SK-N-SH treated with all-trans-retinoic acid at 6 μM for 48 hours (cell line): ENCODE measurements at regions not wholly inside any gene's neighbourhood (a gene's known extent, or its start where the extent isn't known, plus 50 kb on each side); places are given as distances from the start of the nearest gene placed in this dataset.

Source experiments
- ATAC-seq: fragments of 200-7000 bp; cut with Tn5 transposase; 3 replicates; pipeline ENCODE4 v1.9.1; 2020; ENCODE audit warnings: mild to moderate bottlenecking, moderate library complexity
- ARNTL ChIP-seq: fragments of 450-650 bp; formaldehyde crosslinking; IDR thresholded peaks from 2 replicates; pipeline ENCODE4 v1.5.0; 2020; ENCODE audit warnings: low read depth, mild to moderate bottlenecking, moderate library complexity, borderline replicate concordance
- BACH2 ChIP-seq: fragments of 250-450 bp; sonication (Bioruptor Pico); IDR thresholded peaks from 2 replicates; pipeline ENCODE4 v1.9.0; 2021; ENCODE audit warnings: mild to moderate bottlenecking, borderline replicate concordance
- CSDC2 ChIP-seq: fragments of 250-450 bp; sonication (Bioruptor Pico); IDR thresholded peaks from 2 replicates; pipeline ENCODE4 v1.5.0; 2020; ENCODE audit warnings: mild to moderate bottlenecking, moderate library complexity
- ESRRG ChIP-seq: fragments of 250-450 bp; sonication (Bioruptor Pico); IDR thresholded peaks from 2 replicates; pipeline ENCODE4 v1.6.1; 2021; ENCODE audit warnings: mild to moderate bottlenecking
- GLIS3 ChIP-seq: fragments of 250-450 bp; sonication (Bioruptor Pico); IDR thresholded peaks from 2 replicates; pipeline ENCODE4 v1.5.0; 2020; ENCODE audit warnings: mild to moderate bottlenecking, moderate library complexity
- OSR1 ChIP-seq: fragments of 250-450 bp; sonication (Bioruptor Pico); IDR thresholded peaks from 2 replicates; pipeline ENCODE4 v1.8.0; 2022; ENCODE audit warnings: moderate library complexity, mild to moderate bottlenecking, inconsistent platforms
- PPARA ChIP-seq: fragments of 250-450 bp; sonication (Bioruptor Pico); IDR thresholded peaks from 2 replicates; pipeline ENCODE4 v1.5.0; 2020; ENCODE audit warnings: mild to moderate bottlenecking, borderline replicate concordance
- RARB ChIP-seq: fragments of 250-450 bp; sonication (Bioruptor Pico); IDR thresholded peaks from 2 replicates; pipeline ENCODE4 v1.8.0; 2021; ENCODE audit warnings: mild to moderate bottlenecking, moderate library complexity
- SNAI2 ChIP-seq: fragments of 250-450 bp; sonication (Bioruptor Pico); IDR thresholded peaks from 2 replicates; pipeline ENCODE4 v1.5.0; 2020; ENCODE audit warnings: mild to moderate bottlenecking, moderate library complexity
- TCF4 ChIP-seq: fragments of 250-450 bp; sonication (Bioruptor Pico); IDR thresholded peaks from 2 replicates; pipeline ENCODE4 v1.8.0; 2021; ENCODE audit warnings: mild to moderate bottlenecking, moderate library complexity, borderline replicate concordance
- TOX ChIP-seq: fragments of 250-450 bp; sonication (Bioruptor Pico); IDR thresholded peaks from 2 replicates; pipeline ENCODE4 v1.8.0; 2021; ENCODE audit warnings: mild to moderate bottlenecking, moderate library complexity, borderline replicate concordance
- ZC3H10 ChIP-seq: fragments of 250-450 bp; sonication (Bioruptor Pico); IDR thresholded peaks from 2 replicates; pipeline ENCODE4 v1.5.1; 2021; ENCODE audit warnings: mild to moderate bottlenecking, moderate library complexity
- ZFP3 ChIP-seq: fragments of 250-450 bp; sonication (Bioruptor Pico); IDR thresholded peaks from 2 replicates; pipeline ENCODE4 v1.5.0; 2020; ENCODE audit warnings: mild to moderate bottlenecking, moderate library complexity
- ZNF565 ChIP-seq: fragments of 450-650 bp; formaldehyde crosslinking; conservative IDR thresholded peaks from 2 replicates; pipeline ENCODE4 v1.5.0; 2020; ENCODE audit warnings: low read depth, mild to moderate bottlenecking, moderate library complexity
- ZNF8 ChIP-seq: fragments of 450-650 bp; formaldehyde crosslinking; IDR thresholded peaks from 2 replicates; pipeline ENCODE4 v1.5.0; 2020; ENCODE audit warnings: mild to moderate bottlenecking, moderate library complexity
- TF ChIP-seq, protein P1 (sequence below): fragments of 250-450 bp; sonication (Bioruptor Pico); IDR thresholded peaks from 2 replicates; pipeline ENCODE4 v1.8.0; 2021; ENCODE audit warnings: low read depth, mild to moderate bottlenecking, moderate library complexity, borderline replicate concordance
- TF ChIP-seq, protein P2 (sequence below): fragments of 250-450 bp; sonication (Bioruptor Pico); IDR thresholded peaks from 2 replicates; pipeline ENCODE4 v1.5.1; 2021; ENCODE audit warnings: mild to moderate bottlenecking, moderate library complexity
- TF ChIP-seq, protein P3 (sequence below): fragments of 250-450 bp; sonication (Bioruptor Pico); IDR thresholded peaks from 2 replicates; pipeline ENCODE4 v1.5.0; 2020; ENCODE audit warnings: mild to moderate bottlenecking, moderate library complexity
- TF ChIP-seq, protein P4 (sequence below): fragments of 250-450 bp; sonication (Bioruptor Pico); IDR thresholded peaks from 2 replicates; pipeline ENCODE4 v1.8.0; 2020; ENCODE audit warnings: mild to moderate bottlenecking, moderate library complexity, borderline replicate concordance
- TF ChIP-seq, protein P5 (sequence below): fragments of 250-450 bp; sonication (Bioruptor Pico); IDR thresholded peaks from 2 replicates; pipeline ENCODE4 v1.5.1; 2020; ENCODE audit warnings: low read depth, mild to moderate bottlenecking, moderate library complexity

DNA sequence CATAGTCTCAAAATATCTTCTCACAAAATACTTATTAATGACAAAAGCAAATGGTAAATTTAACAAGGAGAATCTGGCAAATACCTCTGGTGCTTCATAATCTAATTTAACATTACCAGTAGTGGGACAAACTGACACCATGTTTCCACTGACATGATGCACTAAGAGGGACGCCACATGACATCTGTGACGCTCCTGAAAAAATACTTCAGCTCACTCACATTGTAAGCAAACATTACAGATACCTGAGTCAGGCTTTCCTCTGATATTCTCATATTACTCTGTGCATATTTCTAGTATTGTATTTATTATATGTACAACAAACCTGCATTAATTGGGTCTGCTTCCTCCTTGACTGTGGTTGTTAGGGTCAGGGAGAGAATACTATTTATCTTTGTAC is 56.7 kb upstream of the OSMR start:
- TF ChIP-seq ESRRG (no peak), ZNF565 (CRISPR knock-in tag) (no peak), ZNF8 (CRISPR knock-in tag) (no peak), TOX (CRISPR knock-in tag) (no peak), PPARA (CRISPR knock-in tag) (no peak), RARB (CRISPR knock-in tag) (no peak), ARNTL (CRISPR knock-in tag) (no peak), SNAI2 (CRISPR knock-in tag) (no peak), ZC3H10 (no peak), OSR1 (no peak)
- TF ChIP-seq, protein P1, sequence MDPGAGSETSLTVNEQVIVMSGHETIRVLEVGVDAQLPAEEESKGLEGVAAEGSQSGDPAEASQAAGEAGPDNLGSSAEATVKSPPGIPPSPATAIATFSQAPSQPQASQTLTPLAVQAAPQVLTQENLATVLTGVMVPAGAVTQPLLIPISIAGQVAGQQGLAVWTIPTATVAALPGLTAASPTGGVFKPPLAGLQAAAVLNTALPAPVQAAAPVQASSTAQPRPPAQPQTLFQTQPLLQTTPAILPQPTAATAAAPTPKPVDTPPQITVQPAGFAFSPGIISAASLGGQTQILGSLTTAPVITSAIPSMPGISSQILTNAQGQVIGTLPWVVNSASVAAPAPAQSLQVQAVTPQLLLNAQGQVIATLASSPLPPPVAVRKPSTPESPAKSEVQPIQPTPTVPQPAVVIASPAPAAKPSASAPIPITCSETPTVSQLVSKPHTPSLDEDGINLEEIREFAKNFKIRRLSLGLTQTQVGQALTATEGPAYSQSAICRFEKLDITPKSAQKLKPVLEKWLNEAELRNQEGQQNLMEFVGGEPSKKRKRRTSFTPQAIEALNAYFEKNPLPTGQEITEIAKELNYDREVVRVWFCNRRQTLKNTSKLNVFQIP = no peak
- TF ChIP-seq, protein P2, sequence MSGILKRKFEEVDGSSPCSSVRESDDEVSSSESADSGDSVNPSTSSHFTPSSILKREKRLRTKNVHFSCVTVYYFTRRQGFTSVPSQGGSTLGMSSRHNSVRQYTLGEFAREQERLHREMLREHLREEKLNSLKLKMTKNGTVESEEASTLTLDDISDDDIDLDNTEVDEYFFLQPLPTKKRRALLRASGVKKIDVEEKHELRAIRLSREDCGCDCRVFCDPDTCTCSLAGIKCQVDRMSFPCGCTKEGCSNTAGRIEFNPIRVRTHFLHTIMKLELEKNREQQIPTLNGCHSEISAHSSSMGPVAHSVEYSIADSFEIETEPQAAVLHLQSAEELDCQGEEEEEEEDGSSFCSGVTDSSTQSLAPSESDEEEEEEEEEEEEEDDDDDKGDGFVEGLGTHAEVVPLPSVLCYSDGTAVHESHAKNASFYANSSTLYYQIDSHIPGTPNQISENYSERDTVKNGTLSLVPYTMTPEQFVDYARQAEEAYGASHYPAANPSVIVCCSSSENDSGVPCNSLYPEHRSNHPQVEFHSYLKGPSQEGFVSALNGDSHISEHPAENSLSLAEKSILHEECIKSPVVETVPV (CRISPR knock-in tag) = no peak
- TF ChIP-seq, protein P3, sequence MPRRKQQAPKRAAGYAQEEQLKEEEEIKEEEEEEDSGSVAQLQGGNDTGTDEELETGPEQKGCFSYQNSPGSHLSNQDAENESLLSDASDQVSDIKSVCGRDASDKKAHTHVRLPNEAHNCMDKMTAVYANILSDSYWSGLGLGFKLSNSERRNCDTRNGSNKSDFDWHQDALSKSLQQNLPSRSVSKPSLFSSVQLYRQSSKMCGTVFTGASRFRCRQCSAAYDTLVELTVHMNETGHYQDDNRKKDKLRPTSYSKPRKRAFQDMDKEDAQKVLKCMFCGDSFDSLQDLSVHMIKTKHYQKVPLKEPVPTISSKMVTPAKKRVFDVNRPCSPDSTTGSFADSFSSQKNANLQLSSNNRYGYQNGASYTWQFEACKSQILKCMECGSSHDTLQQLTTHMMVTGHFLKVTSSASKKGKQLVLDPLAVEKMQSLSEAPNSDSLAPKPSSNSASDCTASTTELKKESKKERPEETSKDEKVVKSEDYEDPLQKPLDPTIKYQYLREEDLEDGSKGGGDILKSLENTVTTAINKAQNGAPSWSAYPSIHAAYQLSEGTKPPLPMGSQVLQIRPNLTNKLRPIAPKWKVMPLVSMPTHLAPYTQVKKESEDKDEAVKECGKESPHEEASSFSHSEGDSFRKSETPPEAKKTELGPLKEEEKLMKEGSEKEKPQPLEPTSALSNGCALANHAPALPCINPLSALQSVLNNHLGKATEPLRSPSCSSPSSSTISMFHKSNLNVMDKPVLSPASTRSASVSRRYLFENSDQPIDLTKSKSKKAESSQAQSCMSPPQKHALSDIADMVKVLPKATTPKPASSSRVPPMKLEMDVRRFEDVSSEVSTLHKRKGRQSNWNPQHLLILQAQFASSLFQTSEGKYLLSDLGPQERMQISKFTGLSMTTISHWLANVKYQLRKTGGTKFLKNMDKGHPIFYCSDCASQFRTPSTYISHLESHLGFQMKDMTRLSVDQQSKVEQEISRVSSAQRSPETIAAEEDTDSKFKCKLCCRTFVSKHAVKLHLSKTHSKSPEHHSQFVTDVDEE (CRISPR knock-in tag) = no peak
- TF ChIP-seq, protein P4, sequence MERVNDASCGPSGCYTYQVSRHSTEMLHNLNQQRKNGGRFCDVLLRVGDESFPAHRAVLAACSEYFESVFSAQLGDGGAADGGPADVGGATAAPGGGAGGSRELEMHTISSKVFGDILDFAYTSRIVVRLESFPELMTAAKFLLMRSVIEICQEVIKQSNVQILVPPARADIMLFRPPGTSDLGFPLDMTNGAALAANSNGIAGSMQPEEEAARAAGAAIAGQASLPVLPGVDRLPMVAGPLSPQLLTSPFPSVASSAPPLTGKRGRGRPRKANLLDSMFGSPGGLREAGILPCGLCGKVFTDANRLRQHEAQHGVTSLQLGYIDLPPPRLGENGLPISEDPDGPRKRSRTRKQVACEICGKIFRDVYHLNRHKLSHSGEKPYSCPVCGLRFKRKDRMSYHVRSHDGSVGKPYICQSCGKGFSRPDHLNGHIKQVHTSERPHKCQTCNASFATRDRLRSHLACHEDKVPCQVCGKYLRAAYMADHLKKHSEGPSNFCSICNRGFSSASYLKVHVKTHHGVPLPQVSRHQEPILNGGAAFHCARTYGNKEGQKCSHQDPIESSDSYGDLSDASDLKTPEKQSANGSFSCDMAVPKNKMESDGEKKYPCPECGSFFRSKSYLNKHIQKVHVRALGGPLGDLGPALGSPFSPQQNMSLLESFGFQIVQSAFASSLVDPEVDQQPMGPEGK (CRISPR knock-in tag) = no peak
- TF ChIP-seq, all 23 proteins: peak for 0
- no peak for ATAC-seq

DNA sequence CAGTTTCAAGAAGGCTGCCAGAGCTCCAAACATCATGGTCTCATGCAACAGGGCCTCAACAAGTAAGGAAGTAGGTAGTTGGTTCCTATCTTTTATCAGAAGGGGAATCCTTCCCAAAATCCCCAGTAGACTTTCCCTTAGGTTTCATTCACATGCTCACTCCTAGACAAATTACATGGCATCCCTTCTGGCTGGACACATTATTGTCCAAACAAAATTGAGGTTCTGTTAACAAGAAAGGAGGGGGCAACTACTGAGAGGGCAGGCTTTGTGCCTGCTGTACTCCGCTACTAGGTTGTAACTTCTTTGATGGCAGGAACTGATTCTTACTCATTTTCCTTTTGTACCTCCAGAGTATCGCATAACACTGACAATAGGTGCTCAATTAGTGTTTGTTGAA is 56.0 kb upstream of the OSMR start:
- no peak for TF ChIP-seq ZNF565 (CRISPR knock-in tag)
- TF ChIP-seq TCF4 (CRISPR knock-in tag) = no peak
- TF ChIP-seq, protein P5, sequence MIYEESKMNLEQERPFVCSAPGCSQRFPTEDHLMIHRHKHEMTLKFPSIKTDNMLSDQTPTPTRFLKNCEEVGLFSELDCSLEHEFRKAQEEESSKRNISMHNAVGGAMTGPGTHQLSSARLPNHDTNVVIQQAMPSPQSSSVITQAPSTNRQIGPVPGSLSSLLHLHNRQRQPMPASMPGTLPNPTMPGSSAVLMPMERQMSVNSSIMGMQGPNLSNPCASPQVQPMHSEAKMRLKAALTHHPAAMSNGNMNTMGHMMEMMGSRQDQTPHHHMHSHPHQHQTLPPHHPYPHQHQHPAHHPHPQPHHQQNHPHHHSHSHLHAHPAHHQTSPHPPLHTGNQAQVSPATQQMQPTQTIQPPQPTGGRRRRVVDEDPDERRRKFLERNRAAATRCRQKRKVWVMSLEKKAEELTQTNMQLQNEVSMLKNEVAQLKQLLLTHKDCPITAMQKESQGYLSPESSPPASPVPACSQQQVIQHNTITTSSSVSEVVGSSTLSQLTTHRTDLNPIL (CRISPR knock-in tag) = no peak
- TF ChIP-seq, all 23 proteins: peak for 0
- ATAC-seq = no peak

DNA sequence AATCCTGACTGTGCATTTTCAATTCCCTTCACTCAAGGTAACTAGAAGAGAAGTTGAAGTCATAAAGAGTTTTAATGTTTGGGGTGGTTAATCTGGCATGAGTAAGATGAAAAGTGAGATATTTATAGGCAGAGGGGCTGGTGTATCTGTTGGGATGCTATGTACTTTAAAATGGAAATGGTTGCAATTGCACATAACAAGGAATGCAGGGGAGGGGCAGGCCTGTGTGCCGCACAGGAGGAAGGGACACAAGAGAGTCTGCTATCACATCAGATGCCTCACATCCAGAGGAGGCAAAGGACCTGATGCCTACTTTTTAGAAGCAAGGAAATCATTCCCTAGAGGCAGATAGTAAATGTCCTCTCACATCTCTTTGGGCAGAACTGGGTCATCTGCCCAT is 55.5 kb upstream of the OSMR start:
- no peak for ATAC-seq
- TF ChIP-seq BACH2 (no peak), ZFP3 (CRISPR knock-in tag) (no peak), ZNF8 (CRISPR knock-in tag) (no peak), TCF4 (CRISPR knock-in tag) (no peak), GLIS3 (no peak), PPARA (CRISPR knock-in tag) (no peak), RARB (CRISPR knock-in tag) (no peak), OSR1 (no peak), SNAI2 (CRISPR knock-in tag) (no peak), TOX (CRISPR knock-in tag) (no peak), CSDC2 (CRISPR knock-in tag) (no peak)
- TF ChIP-seq, protein P5 (CRISPR knock-in tag) = no peak
